ENCODE measurements at regions not wholly inside any gene's neighbourhood (a gene's known extent, or its start where the extent isn't known, plus 50 kb on each side); places are given as distances from the start of the nearest gene placed in this dataset.

DNA sequence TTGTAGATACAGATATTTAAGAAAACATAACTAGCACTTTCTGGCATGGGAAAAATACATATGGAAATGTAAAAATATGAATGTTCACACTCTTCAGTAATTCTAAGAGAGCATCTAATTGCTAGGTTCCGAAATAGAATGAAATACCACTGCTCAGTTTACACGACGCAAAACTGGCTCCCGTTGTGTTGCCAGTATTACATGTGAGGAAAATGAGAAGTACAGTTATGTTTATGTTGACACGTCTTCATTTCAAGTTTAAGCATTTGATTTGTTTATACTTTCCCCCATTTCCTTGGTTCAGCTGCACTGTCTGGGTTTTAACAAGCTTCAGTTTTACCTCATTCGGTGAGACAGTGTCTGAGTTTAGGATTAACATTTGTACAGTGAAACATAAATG, 275.8 kb upstream of the SEMA3D start:
- H3K4me1 ChIP-seq (ENCODE audit: insufficient read depth, low read length, severe bottlenecking), result no peaks in the 10 kb centered on the region
- H3K27me3 ChIP-seq (ENCODE audit: insufficient read depth, low read length), result no peaks in the 10 kb centered on the region
- no peaks in the 10 kb centered on the region for H3K9me3 ChIP-seq (ENCODE audit: low read length)
- H3K79me2 ChIP-seq (ENCODE audit: insufficient read depth, low read length), result no peaks in the 10 kb centered on the region
- no peaks in the 10 kb centered on the region for H3K9me2 ChIP-seq (ENCODE audit: low read depth, low read length)
- no peaks in the 10 kb centered on the region for H3K36me3 ChIP-seq (ENCODE audit: insufficient read depth, low read length)
- no peaks in the 10 kb centered on the region for H4K20me1 ChIP-seq (ENCODE audit: insufficient read depth, low read length)
- no peak overlapping the region for H3K4me3 ChIP-seq (ENCODE audit: low read depth, low read length, poor library complexity, severe bottlenecking)
- no peak for TF ChIP-seq EZH2 (IDR thresholded peaks at IDR 0.05; ENCODE audit: borderline replicate concordance, low read length)
- TF ChIP-seq, protein P1, sequence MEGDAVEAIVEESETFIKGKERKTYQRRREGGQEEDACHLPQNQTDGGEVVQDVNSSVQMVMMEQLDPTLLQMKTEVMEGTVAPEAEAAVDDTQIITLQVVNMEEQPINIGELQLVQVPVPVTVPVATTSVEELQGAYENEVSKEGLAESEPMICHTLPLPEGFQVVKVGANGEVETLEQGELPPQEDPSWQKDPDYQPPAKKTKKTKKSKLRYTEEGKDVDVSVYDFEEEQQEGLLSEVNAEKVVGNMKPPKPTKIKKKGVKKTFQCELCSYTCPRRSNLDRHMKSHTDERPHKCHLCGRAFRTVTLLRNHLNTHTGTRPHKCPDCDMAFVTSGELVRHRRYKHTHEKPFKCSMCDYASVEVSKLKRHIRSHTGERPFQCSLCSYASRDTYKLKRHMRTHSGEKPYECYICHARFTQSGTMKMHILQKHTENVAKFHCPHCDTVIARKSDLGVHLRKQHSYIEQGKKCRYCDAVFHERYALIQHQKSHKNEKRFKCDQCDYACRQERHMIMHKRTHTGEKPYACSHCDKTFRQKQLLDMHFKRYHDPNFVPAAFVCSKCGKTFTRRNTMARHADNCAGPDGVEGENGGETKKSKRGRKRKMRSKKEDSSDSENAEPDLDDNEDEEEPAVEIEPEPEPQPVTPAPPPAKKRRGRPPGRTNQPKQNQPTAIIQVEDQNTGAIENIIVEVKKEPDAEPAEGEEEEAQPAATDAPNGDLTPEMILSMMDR (IDR thresholded peaks at IDR 0.05; ENCODE audit: low read length), result no peak
- no peak overlapping the region for H3K9ac ChIP-seq (ENCODE audit: low read length)
- H2AFZ ChIP-seq (ENCODE audit: low read length), result no peak overlapping the region
- no peak overlapping the region for H3K4me2 ChIP-seq (ENCODE audit: low read length)
- H3K27ac ChIP-seq (ENCODE audit: low read depth, low read length, poor library complexity, severe bottlenecking), result no peak overlapping the region
- H3F3A ChIP-seq (ENCODE audit: insufficient read depth, low read length), result no peaks in the 10 kb centered on the region

DNA sequence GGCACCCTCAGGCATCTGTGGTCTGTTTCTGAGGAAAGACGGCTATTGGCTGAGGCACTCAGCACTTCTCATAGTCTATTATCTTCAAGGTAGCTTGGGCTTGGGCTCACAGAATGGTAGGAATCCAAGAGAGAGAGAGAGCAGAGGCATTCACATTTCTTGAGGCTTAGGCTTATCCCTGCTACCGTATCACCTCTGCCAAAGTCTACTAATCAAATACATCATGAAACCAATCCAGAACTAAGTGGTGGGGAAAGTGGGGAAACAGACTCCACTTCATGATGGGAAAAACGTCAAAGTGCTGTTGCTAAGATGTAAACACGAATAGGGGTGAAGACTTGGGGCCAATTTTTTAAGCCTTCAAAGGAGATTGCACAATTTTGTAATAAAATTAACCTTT, 271.1 kb upstream of the SEMA3D start:
- Histone ChIP-seq H3K36me3 (ENCODE audit: insufficient read depth, low read length) (no peaks in the 10 kb centered on the region), H3K79me2 (ENCODE audit: insufficient read depth, low read length) (no peaks in the 10 kb centered on the region), H3K4me3 (ENCODE audit: low read depth, low read length, poor library complexity, severe bottlenecking) (no peak overlapping the region), H4K20me1 (ENCODE audit: insufficient read depth, low read length) (no peaks in the 10 kb centered on the region), H3K4me1 (ENCODE audit: insufficient read depth, low read length, severe bottlenecking) (no peaks in the 10 kb centered on the region), H3K9ac (ENCODE audit: low read length) (no peak overlapping the region), H3K9me2 (ENCODE audit: low read depth, low read length) (no peaks in the 10 kb centered on the region), H3K9me3 (ENCODE audit: low read length) (no peaks in the 10 kb centered on the region), H3K27ac (ENCODE audit: low read depth, low read length, poor library complexity, severe bottlenecking) (no peak overlapping the region), H3K27me3 (ENCODE audit: insufficient read depth, low read length) (no peaks in the 10 kb centered on the region), H3K4me2 (ENCODE audit: low read length) (no peak overlapping the region), H2AFZ (ENCODE audit: low read length) (no peak overlapping the region), H3F3A (ENCODE audit: insufficient read depth, low read length) (no peaks in the 10 kb centered on the region)
- TF ChIP-seq EZH2 (IDR thresholded peaks at IDR 0.05; ENCODE audit: borderline replicate concordance, low read length), result no peak
- TF ChIP-seq, protein P1 (IDR thresholded peaks at IDR 0.05; ENCODE audit: low read length), result no peak

DNA sequence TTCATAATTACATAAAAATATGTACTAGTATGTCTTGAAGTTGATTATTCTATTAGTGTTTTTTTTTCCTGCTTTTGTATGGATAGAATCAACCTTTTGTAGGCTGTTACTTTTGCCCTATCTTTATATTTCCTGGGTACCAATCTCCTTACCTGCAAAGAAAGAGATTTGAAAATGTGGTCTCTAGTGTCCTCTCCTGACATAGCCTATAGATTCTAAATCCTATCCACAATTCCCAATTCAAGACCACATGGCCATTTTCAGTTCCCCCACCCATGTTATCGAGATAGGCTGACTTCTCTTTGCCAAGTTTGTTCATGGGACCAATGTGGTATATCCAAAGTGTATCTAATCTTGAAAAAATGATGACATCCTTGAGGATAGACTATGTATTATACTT, 269.4 kb upstream of the SEMA3D start:
- no peak overlapping the region for H3K4me3 ChIP-seq (ENCODE audit: low read depth, low read length, poor library complexity, severe bottlenecking)
- H2AFZ ChIP-seq (ENCODE audit: low read length), result no peak overlapping the region
- no peak overlapping the region for H3K27ac ChIP-seq (ENCODE audit: low read depth, low read length, poor library complexity, severe bottlenecking)
- H3K9me3 ChIP-seq (ENCODE audit: low read length), result no peaks in the 10 kb centered on the region
- no peaks in the 10 kb centered on the region for H4K20me1 ChIP-seq (ENCODE audit: insufficient read depth, low read length)
- no peak overlapping the region for H3K9ac ChIP-seq (ENCODE audit: low read length)
- H3F3A ChIP-seq (ENCODE audit: insufficient read depth, low read length), result no peaks in the 10 kb centered on the region
- H3K4me1 ChIP-seq (ENCODE audit: insufficient read depth, low read length, severe bottlenecking), result no peaks in the 10 kb centered on the region
- H3K27me3 ChIP-seq (ENCODE audit: insufficient read depth, low read length), result no peaks in the 10 kb centered on the region
- H3K79me2 ChIP-seq (ENCODE audit: insufficient read depth, low read length), result no peaks in the 10 kb centered on the region
- no peaks in the 10 kb centered on the region for H3K36me3 ChIP-seq (ENCODE audit: insufficient read depth, low read length)
- no peak overlapping the region for H3K4me2 ChIP-seq (ENCODE audit: low read length)
- TF ChIP-seq, protein P1 (IDR thresholded peaks at IDR 0.05; ENCODE audit: low read length), result no peak
- TF ChIP-seq EZH2 (IDR thresholded peaks at IDR 0.05; ENCODE audit: borderline replicate concordance, low read length), result no peak
- H3K9me2 ChIP-seq (ENCODE audit: low read depth, low read length), result no peaks in the 10 kb centered on the region

Data from OCI-LY1 (cell line).